Mammary epithelial cell (primary cell): ENCODE measurements at regions not wholly inside any gene's neighbourhood (a gene's known extent, or its start where the extent isn't known, plus 50 kb on each side); places are given as distances from the start of the nearest gene placed in this dataset.

Source experiments
- EZH2 ChIP-seq: IDR thresholded peaks from 2 replicates; pipeline ENCODE4 v1.6.1; 2012; ENCODE audit warnings: low read length, inconsistent platforms, borderline replicate concordance
- TF ChIP-seq, protein P1 (sequence below), 2 donors: IDR thresholded peaks in 1 of 2; conservative IDR thresholded peaks in 1 of 2; 2 replicates each; pipeline ENCODE4 v1.5.1; 2011 to 2012; ENCODE audit warnings: inconsistent platforms in 2 of 2, low read length in 2 of 2, mild to moderate bottlenecking in 2 of 2, control low read depth in 1 of 2, low read depth in 1 of 2; ENCODE audit not compliant: insufficient read depth in 1 of 2; ENCODE audit errors: extremely low read depth in 1 of 2

- TF ChIP-seq, protein P1, sequence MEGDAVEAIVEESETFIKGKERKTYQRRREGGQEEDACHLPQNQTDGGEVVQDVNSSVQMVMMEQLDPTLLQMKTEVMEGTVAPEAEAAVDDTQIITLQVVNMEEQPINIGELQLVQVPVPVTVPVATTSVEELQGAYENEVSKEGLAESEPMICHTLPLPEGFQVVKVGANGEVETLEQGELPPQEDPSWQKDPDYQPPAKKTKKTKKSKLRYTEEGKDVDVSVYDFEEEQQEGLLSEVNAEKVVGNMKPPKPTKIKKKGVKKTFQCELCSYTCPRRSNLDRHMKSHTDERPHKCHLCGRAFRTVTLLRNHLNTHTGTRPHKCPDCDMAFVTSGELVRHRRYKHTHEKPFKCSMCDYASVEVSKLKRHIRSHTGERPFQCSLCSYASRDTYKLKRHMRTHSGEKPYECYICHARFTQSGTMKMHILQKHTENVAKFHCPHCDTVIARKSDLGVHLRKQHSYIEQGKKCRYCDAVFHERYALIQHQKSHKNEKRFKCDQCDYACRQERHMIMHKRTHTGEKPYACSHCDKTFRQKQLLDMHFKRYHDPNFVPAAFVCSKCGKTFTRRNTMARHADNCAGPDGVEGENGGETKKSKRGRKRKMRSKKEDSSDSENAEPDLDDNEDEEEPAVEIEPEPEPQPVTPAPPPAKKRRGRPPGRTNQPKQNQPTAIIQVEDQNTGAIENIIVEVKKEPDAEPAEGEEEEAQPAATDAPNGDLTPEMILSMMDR (conservative IDR thresholded peaks at IDR 0.05 in 1 of 2, IDR thresholded peaks at IDR 0.05 in 1 of 2; ENCODE audit: extremely low read depth in 1 of 2, insufficient read depth in 1 of 2, low read depth in 1 of 2, low read length in 2 of 2) = no peak
- TF ChIP-seq EZH2 = no peak
These were observed 72.4 kb downstream of the NOG start for GRCh38 chr17:56665864-56666263.
